Stimulated activated CD8-positive, alpha-beta memory T cell treated with anti-CD3 and anti-CD28 coated beads, Interleukin-12 subunit alpha, Interleukin-12 subunit beta, amount 100 ng/mL, for 24 hours (primary cell): ENCODE measurements at regions not wholly inside any gene's neighbourhood (a gene's known extent, or its start where the extent isn't known, plus 50 kb on each side); places are given as distances from the start of the nearest gene placed in this dataset.

Experiments
- DNase-seq: peaks from one replicate; pipeline ENCODE4 v3.0.0-alpha.2; 2020; ENCODE audit errors: extremely low read depth

DNA sequence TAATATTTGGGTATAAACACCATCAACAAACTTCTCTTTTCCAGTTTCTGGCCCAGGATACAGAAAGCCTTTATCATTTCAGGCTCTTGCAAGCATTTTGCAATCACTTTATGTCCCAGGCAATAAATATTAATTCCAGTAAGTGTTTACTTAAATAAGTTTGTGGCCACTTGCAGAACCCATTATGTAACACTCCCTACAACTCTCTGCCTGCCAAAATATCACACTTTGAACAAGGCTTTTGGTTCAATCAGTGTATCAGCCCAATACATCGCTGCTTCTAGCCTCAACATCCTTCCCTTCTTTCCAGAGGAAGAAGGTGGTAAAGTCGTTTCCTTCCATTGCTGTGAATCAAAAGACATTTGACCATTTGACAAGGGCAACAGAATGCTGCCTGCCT lies 203.0 kb upstream of the USP25 start:
- DNase-seq, result no peak

DNA sequence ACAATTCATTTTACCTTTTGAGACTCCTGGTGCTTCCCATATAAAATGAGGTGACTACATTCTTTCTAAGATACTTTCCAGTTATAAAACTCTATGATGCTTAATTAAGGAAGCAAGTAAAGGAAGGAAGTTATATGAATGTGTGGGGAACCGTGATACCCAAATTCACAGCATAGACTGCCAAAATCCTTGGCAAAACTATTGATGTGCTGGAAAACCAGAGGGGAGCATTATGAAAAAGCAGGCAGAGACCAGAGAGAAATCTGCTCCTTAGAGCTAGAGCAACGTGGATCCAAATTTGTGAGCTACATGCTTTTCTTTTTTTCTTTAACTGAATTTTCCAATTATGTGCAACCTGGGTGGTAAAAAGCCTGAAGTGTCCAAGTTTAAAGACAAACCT lies 201.4 kb upstream of the USP25 start:
- DNase-seq, result no peak

DNA sequence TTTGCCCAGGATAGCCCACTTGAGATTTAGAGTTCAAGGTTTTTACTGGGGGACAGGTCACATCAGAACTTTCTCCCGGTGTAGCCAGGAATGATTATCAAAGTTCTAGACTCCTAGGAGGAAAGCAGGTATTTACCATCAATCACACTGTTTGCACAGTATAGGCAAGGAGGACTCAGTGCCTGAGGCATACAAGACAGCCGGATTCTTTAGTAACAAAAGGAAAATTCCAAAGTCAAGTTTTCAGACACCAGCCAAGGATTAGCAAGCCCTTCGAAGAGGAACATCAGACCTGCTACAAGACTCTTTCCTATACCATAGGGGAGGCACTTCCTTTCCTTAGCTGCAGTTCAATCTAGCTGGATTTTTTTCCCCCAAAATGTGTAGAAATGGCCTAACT lies 197.8 kb upstream of the USP25 start:
- DNase-seq, result no peak

DNA sequence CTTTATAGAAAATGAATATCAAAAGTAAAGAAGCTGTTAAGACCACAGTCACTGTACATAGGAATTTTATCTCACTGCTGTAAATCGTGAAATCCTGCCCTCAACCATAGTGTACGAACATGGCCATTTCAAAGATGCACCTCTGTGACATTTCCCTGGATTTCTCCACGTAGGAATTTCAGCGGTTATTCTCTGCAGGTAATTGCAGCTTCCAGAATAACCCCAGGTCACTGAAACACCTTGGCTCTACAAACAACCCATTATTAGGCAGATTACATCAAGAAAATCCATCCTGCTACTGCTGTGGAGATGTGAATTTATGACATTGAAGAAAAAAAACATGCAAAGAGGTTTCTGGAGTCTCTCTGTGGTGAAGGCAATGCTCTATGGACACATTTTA lies 196.2 kb upstream of the USP25 start:
- no peak for DNase-seq

DNA sequence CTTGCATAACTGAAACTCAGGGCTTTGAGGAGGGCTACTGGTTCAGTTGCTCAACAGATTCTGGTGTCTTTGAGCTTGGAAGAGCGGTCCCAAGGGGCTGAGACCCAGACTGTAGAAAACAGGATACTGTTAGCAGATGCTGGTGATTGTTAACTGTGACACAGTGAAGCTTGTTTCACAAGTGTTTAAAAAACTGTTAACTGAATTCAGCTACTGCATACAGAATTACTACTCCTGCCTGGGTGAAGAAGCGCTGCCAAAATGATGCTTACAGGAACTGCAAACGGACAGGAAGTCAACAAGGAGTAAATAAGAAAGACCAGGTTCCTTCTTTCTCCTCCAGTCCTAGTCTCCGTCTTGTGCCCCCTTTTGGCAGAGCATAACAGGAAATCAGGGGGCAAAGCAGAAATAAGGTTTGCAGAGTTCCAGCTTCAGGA lies 195.3 kb upstream of the USP25 start:
- DNase-seq, result no peak

DNA sequence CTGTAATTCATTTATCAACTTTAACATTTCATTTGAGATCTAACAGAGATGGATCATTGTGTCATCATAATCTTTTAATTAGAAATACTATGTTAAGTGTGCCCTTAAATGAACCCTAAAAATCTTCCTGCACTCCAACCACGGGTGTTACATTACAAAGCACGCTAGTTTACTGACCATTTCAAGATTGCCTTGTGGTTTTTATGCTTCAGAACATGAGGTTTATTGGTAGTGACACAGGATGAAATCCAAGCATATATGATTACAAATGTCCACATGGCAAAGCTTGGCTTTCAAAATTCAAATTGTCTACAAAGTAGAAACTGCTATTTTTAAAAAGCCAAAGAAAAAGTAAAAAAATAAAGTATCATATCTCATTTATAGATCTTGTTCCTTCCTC lies 190.4 kb upstream of the USP25 start:
- no peak for DNase-seq

DNA sequence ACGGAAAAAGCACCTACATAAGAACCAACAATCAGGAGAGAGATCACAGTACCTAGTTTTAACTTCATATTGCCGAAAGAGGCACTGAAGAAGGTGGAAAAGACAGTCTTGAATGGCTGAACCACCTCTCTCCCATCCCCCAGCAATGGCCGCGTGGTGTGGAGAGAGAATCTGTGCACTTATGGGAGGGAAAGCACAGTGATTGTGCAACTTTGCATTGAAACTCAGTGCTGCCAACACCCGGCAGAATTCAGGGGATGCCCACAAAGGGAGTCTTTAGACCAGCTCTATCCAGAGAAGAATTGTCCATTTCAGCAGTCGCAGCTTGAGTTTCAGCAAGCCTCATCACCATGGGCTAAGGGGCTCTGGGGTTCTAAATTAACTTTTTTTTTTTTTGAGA lies 186.3 kb upstream of the USP25 start:
- no peak for DNase-seq

DNA sequence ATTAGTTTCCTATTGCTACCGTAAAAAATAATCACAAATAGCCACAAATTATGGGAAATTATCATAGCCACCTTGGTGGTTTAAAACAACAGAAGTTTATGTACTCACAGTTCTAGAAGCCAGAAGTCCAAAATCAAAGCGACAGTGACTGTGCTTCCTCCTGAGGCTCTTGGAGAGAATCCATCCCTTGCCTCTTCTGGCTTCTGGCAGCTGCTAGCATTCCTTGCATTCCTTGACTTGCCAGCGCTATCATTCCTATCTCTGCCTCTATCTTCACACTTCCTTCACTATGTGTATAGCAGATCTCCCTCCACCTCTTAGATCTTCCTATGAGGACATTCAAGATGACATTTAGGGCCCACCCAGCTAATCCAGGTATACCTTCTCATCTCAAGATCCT lies 180.1 kb upstream of the USP25 start:
- no peak for DNase-seq

DNA sequence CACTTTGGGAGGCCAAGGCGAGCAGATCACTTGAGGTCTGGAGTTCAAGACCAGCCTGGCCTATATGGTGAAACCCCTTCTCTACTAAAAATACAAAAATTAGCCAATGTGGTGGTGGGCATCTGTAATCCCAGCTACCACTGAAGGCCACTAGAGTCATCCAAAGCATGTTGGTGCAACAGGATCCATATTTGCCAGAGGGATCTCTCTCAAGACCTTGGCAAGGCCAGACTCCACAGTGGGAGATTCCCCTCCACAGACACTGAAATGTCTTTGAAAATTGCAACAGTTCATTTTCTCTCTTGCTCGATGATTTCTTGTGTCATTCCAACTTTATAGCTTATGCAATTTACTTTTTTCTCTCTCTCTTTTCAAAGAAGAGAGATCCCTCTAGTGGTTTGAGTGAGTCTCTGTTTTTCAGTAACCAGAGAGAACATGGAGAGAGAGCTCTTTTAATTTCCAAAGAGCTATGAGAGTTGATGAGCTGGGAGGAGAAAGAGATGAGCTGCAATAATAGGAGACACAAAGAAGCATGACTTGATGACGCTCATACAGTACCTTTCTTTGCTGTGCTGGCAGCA lies 176.8 kb upstream of the USP25 start:
- DNase-seq, result no peak

DNA sequence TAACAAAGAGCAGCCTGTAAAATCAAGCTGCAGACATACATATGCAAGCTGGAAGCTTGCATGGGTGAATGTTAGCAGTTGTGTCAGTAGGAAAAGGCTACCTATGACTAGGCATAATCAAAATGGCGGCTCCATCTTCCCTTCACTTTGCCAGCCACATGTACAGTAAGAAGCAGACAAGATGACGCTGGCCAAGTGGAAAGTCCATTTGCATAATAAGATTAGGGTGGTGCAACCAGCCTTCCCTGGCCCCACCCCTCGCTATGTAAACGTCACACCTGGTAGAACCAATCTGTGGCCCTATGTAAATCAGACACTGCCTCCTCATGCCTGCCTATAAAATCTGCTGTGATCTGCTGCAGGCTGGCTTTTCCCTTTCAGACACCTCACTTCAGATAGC lies 171.9 kb upstream of the USP25 start:
- DNase-seq, result no peak

DNA sequence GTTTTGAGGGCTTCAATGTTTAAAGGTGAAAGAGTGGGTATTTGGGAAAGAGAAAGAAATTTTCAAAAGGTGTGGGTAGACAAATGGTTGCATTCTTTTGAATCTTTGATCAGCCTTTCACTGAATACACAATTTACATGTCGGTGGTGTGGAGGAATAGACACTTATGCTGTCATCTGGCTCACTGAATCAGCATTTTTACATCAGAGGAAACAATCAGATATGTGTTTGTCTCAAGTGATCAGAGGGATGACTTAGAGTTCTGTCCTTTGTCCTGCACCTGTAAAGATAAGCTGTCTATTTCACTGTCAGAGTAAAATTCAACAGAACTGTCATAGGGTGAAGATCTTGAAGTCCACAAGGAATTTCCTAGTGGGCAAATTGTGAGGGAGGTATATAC lies 170.9 kb upstream of the USP25 start:
- DNase-seq, result no peak

DNA sequence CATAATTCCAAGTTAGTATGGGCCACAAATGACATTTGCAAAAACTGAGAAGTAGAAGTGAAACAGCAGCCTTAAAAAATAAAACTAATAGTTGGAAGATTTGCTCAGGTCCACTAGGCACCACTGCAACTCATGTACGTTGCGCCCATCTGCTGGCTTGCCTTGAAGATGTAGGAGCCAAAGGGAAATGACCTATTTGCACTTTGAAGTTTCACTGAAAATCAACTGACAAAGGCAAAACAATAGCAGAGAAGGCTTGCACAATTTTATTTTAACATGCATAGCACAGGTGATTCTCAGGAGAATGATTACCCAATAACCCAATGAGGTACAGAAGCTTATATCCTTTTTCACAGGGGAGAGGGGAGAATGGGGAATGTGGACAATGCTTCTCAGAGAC lies 170.1 kb upstream of the USP25 start:
- DNase-seq, result no peak

DNA sequence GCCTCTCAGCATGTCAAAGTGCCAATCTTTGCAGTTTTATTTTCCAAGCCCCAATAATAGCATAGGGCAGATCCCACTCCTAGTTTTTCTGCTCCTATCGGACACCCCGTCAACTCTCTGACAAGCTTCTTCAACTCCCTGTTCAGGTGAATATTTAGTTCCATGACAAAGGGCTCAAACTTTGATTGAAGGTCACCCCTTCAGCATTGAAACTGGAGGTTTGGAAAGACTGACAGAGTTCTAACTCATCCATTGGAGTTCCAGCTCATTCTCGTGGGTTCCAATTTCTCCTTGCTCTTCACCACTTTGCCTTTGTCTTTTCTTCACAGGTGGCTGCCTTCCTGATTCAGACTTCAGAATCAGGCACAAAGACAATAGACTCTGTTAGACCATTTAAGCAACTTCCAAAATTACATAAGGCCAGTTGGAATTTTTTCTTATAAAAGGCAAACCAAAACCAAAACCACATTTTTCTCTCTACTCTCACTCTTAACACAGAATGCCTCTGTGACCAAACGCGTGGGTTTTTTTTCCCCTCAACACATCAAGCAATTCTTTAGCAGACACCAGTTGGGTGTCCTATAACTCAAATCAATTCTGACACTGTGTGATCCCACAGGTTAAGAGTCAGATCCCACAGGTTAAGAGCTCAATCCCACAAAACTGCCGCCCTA lies 169.3 kb upstream of the USP25 start:
- DNase-seq, result no peak

DNA sequence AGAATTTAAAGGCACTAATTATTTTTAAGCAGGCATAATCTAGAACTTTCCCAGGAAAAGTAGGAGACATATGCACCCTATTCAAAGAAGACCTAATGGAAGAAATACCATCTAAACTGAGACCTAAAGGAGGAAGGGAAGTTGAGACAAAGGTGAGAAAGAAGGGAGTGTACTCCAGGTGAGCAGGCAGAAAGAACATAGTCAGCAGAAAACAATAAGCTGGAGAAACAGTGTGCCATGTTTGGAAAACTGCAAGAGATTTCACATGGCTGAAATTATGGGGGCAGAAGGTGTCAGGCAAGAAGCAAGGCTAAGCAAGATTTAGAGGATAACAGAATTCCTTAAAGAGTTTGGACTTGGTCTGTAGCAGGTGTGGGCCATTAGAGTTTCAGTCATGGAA lies 167.0 kb upstream of the USP25 start:
- DNase-seq, result no peak

DNA sequence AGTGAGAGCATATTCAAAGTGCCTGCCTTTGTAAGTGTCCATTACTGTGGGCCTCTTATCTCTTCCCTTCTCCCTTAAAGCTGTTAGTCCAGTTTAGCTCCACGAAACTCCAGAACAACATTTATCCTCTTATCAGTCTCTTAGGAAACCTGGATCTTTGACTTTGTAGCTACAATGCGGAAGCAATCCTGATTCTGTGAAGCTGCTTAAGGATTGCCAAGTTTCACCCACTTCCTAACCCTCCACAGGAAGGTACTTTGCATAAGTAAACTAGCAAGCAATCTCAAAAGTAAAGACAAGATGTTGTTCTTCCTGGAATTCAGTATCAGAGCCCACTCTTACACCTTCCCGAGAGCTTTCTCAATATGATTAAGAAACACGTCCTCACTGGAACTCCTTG lies 164.9 kb upstream of the USP25 start:
- DNase-seq, result no peak

DNA sequence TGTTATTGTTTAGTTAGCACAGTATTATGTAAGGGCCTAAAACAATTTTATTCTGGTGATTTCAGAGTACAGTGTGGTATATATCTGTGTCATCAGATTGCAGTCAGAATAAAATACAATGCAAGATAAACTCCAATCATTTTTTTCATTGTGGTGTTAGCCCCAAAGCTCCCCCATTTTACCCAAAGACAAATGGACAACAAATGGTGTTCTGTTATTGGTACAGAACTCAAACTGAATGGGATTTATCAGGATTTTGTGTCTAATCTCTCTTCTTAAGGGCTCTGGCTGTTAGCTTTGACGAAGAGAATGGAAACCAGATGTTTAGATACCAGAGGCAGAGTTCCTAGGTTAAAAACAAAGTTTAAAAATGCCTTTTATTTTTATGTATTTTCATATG lies 163.1 kb upstream of the USP25 start:
- no peak for DNase-seq

DNA sequence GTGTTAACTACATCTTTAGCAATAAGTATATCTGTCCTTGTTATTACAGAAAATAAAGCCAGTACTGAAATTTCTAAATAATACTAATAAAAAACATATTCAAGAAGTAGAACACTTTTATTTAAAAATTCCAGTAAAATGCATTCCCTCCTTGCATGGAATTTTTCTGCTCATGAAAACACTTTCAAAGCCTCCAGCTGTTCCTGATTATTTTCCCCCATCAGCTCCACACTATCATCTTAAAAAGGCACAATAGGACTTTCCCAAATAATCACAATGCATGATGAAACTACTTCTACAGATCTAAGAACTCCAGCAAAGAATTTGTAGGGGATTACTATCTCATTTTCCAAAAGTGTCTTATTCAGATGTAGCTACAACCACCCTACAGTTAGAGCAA lies 162.6 kb upstream of the USP25 start:
- DNase-seq, result no peak

DNA sequence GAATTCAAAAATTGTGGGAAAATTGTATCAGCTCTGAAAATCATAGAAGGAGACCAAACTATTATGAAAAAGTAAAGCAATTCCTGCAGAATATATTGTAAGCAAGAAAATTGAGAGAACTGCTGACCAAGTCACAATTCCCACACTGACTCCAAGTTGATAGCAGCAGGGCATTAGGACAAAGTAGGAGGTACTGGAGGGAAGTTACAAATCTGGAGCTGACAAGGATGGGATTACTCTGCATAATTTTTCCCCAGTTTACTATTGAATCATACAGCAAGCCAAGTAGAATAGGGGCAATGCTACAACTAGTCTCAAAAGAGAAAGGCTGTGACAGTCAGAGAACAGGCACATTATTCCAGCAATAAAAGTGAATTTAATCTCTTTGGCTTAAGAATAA lies 161.3 kb upstream of the USP25 start:
- DNase-seq, result no peak

DNA sequence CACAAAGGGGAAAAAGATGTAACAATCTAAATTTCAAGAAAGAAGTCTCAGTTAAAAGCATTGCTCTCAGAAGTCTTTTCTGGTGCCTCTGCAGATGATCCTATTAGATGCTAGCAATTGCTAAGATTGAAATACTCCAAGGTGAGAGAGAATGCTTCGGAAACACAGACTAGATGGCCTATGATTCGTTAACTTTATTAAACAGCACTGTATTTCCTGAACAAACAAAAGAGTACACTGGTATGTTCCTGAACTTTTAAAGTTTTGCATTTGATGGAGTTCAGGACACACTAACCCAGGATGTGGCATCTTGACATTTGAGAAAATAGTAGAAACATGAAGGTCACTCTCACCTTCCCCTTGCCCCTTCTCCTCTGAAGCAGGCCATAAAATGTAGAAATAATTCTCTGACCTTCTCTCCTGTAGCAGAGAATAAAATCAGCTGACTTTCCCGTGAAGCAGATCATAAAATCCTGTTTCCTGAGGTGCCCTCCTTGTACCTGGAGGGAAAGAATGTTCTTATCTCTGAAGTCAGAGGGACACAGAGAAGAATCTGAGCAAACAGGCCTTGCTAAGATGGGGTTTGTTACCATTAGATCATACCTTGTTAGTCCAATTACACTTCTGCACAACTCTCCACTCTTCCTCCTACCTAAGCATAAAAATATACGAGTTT lies 142.9 kb upstream of the USP25 start:
- no peak for DNase-seq

DNA sequence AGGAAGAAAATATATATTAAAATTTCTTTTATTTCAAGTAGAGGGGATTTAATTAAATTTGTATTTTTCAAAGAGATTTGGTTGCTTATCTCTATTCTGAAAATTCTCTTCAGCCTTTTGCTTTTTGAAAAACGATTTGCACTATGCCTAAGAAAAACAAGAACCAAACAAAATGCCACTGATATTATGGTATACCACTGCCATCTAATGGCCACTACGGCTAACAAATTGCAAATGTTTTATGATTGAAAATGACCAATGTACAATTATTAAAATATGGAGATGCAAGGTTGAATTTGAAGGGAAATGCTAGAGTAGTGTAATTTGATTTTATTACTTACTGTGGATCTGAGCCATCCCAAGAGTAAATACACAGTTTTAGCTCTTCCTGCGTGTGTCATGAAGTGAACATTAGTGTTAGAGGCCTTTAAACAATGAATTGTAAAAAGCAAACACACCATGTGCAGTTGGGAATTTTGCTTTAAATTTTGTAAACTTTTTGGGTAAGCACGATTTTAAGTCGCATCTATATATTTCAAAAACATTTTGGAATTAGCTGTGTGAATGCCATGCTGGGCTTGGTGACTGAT lies 137.4 kb upstream of the USP25 start:
- DNase-seq, result no peak

DNA sequence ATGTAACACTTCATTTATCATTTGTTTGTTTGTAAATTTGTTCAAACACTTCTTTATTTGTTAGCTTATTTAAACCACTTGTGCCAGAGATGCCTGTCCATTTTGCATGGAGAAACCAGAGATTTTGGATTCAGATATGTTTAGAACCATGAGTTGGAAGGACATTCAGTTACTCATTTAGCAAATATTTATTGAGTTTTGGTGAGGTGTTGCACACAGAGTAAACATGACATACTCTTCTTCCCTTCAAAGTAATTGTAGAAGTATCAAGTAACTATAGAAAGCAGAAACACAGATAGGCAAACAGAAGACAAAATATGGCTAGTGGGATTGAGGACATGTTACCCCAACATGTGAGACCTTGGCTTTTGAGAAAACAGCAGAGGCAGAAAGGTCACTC lies 136.8 kb upstream of the USP25 start:
- DNase-seq, result no peak

DNA sequence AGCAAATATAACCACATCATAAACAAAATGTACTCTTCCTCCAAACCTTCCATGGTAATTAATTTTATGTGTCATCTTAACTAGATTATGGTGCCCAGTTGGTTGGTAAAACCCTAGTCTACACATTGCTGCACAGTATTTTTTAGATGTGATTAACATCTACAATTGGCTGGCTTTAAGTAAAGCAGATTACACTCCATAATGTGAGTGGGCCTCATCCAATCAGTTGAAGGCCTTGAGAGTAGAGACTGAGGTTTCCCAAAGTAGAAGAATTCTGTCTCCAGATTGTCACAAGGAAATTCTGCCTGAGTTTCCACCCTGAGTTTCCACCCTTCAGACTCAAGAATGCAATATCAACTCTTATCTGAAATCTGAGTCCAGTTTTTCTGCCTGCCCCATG lies 128.4 kb upstream of the USP25 start:
- DNase-seq, result no peak

DNA sequence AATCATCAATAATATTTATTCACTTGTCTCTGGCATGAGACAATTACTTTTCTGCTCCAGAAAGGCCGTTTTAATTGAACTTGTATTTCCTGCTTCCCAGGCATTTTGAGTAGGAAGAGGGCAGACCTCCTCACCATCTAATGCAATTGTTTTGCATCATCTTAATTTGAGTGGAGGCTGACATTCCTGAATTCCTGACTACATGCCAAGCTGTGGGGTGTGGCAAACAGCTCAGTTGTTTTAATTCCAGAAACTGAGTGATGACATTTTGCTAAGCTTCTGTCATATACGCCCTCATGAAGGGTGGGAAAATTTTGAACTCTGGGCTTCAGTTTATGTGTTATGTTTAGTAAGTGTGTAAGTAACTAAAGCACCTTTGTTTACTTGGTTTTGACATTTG lies 125.4 kb upstream of the USP25 start:
- DNase-seq, result no peak
